ENCODE measurements at regions not wholly inside any gene's neighbourhood (a gene's known extent, or its start where the extent isn't known, plus 50 kb on each side); places are given as distances from the start of the nearest gene placed in this dataset.

GRCh38 chr4:188754372-188755002 lies 615.2 kb downstream of the TRIML1 start:
- no peak for TF ChIP-seq EZH2 (optimal IDR thresholded peaks at IDR 0.05; ENCODE audit: low read depth, low read length)
- TF ChIP-seq, protein P1, sequence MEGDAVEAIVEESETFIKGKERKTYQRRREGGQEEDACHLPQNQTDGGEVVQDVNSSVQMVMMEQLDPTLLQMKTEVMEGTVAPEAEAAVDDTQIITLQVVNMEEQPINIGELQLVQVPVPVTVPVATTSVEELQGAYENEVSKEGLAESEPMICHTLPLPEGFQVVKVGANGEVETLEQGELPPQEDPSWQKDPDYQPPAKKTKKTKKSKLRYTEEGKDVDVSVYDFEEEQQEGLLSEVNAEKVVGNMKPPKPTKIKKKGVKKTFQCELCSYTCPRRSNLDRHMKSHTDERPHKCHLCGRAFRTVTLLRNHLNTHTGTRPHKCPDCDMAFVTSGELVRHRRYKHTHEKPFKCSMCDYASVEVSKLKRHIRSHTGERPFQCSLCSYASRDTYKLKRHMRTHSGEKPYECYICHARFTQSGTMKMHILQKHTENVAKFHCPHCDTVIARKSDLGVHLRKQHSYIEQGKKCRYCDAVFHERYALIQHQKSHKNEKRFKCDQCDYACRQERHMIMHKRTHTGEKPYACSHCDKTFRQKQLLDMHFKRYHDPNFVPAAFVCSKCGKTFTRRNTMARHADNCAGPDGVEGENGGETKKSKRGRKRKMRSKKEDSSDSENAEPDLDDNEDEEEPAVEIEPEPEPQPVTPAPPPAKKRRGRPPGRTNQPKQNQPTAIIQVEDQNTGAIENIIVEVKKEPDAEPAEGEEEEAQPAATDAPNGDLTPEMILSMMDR (IDR thresholded peaks at IDR 0.05; ENCODE audit: low read length): no peak
